ENCODE measurements at regions not wholly inside any gene's neighbourhood (a gene's known extent, or its start where the extent isn't known, plus 50 kb on each side); places are given as distances from the start of the nearest gene placed in this dataset.
"Not testable (repeated sequence)": the region's sequence is repeated elsewhere in the genome, so short reads cannot be mapped to it uniquely, and the experiment has no call there.

- DNase-seq (ENCODE audit: extremely low spot score, insufficient read length, low read depth) (no peak), FAIRE-seq (no peak)
These were observed 1048.6 kb downstream of the PCDH17 start for GRCh38 chr13:58680115-58680514.

- no peak for DNase-seq (ENCODE audit: extremely low spot score, insufficient read length, low read depth)
- FAIRE-seq: no peak
These were observed 1051.1 kb downstream of the PCDH17 start for GRCh38 chr13:58682616-58683015.

- FAIRE-seq (no peak), DNase-seq (ENCODE audit: extremely low spot score, insufficient read length, low read depth) (no peak)
These were observed 1055.6 kb downstream of the PCDH17 start for GRCh38 chr13:58687148-58687547.

- FAIRE-seq (no peak), DNase-seq (ENCODE audit: extremely low spot score, insufficient read length, low read depth) (no peak)
These were observed 1067.0 kb downstream of the PCDH17 start for GRCh38 chr13:58698531-58698930.

GRCh38 chr13:58704953-58705352 is 1073.4 kb downstream of the PCDH17 start:
- DNase-seq (ENCODE audit: extremely low spot score, insufficient read length, low read depth): no peak

GRCh38 chr13:58706421-58706820 is 1074.9 kb downstream of the PCDH17 start:
- no peak for DNase-seq (ENCODE audit: extremely low spot score, insufficient read length, low read depth)

More at GRCh38 chr13:58704953-58705352, 1073.4 kb downstream of the PCDH17 start:
- FAIRE-seq: no peak

GRCh38 chr13:58712191-58712590 is 1080.6 kb downstream of the PCDH17 start:
- no peak for DNase-seq (ENCODE audit: extremely low spot score, insufficient read length, low read depth)

More at GRCh38 chr13:58706421-58706820, 1074.9 kb downstream of the PCDH17 start:
- no peak for FAIRE-seq

GRCh38 chr13:58714016-58714415 is 1082.5 kb downstream of the PCDH17 start:
- not testable (repeated sequence) for FAIRE-seq

More at GRCh38 chr13:58712191-58712590, 1080.6 kb downstream of the PCDH17 start:
- no peak for FAIRE-seq

GRCh38 chr13:58721273-58721672 is 1089.7 kb downstream of the PCDH17 start:
- no peak for DNase-seq (ENCODE audit: extremely low spot score, insufficient read length, low read depth)

More at GRCh38 chr13:58714016-58714415, 1082.5 kb downstream of the PCDH17 start:
- DNase-seq (ENCODE audit: extremely low spot score, insufficient read length, low read depth): not testable (repeated sequence)

GRCh38 chr13:58728126-58728525 is 1096.6 kb downstream of the PCDH17 start:
- DNase-seq (ENCODE audit: extremely low spot score, insufficient read length, low read depth) (no peak), FAIRE-seq (no peak)

More at GRCh38 chr13:58721273-58721672, 1089.7 kb downstream of the PCDH17 start:
- FAIRE-seq: no peak

GRCh38 chr13:58729361-58729760 is 1097.8 kb downstream of the PCDH17 start:
- DNase-seq (ENCODE audit: extremely low spot score, insufficient read length, low read depth): no peak
- no peak for FAIRE-seq

GRCh38 chr13:58744686-58745085 is 1113.1 kb downstream of the PCDH17 start:
- DNase-seq (ENCODE audit: extremely low spot score, insufficient read length, low read depth): no peak
- no peak for FAIRE-seq

- FAIRE-seq (no peak), DNase-seq (ENCODE audit: extremely low spot score, insufficient read length, low read depth) (no peak)
These were observed 1136.0 kb downstream of the PCDH17 start for GRCh38 chr13:58767566-58767965.

- FAIRE-seq: no peak
- no peak for DNase-seq (ENCODE audit: extremely low spot score, insufficient read length, low read depth)
These were observed 1141.8 kb downstream of the PCDH17 start for GRCh38 chr13:58773280-58773859.

GRCh38 chr13:58782736-58783135 is 1151.2 kb downstream of the PCDH17 start:
- FAIRE-seq: no peak

GRCh38 chr13:58792854-58793253 is 1161.3 kb downstream of the PCDH17 start:
- DNase-seq (ENCODE audit: extremely low spot score, insufficient read length, low read depth) (no peak), FAIRE-seq (no peak)

More at GRCh38 chr13:58782736-58783135, 1151.2 kb downstream of the PCDH17 start:
- no peak for DNase-seq (ENCODE audit: extremely low spot score, insufficient read length, low read depth)

- no peak for FAIRE-seq
- DNase-seq (ENCODE audit: extremely low spot score, insufficient read length, low read depth): no peak
These were observed 1164.2 kb downstream of the PCDH17 start for GRCh38 chr13:58795715-58796114.

- DNase-seq (ENCODE audit: extremely low spot score, insufficient read length, low read depth): no peak
- FAIRE-seq: no peak
These were observed 1173.3 kb downstream of the PCDH17 start for GRCh38 chr13:58804832-58805231.

- DNase-seq (ENCODE audit: extremely low spot score, insufficient read length, low read depth) (no peak), FAIRE-seq (no peak)
These were observed 1174.9 kb downstream of the PCDH17 start for GRCh38 chr13:58806401-58806800.

- no peak for DNase-seq (ENCODE audit: extremely low spot score, insufficient read length, low read depth)
These were observed 1192.2 kb downstream of the PCDH17 start for GRCh38 chr13:58823701-58824100.

GRCh38 chr13:58827904-58828303 is 1196.4 kb downstream of the PCDH17 start:
- FAIRE-seq: no peak
- DNase-seq (ENCODE audit: extremely low spot score, insufficient read length, low read depth): no peak

More at GRCh38 chr13:58823701-58824100, 1192.2 kb downstream of the PCDH17 start:
- FAIRE-seq: no peak

GRCh38 chr13:58830841-58831240 is 1199.3 kb downstream of the PCDH17 start:
- FAIRE-seq (no peak), DNase-seq (ENCODE audit: extremely low spot score, insufficient read length, low read depth) (no peak)

Measured in GM18507 (cell line).